GM23248 (cell line): ENCODE measurements at regions not wholly inside any gene's neighbourhood (a gene's known extent, or its start where the extent isn't known, plus 50 kb on each side); places are given as distances from the start of the nearest gene placed in this dataset.

Experiments
- EZH2 ChIP-seq: fragments of 200-600 bp; sonication (generic); IDR thresholded peaks from 2 replicates; pipeline ENCODE4 v1.6.1; 2018; ENCODE audit warnings: antibody characterized with exemption, mild to moderate bottlenecking; ENCODE audit not compliant: insufficient read depth, poor library complexity, severe bottlenecking
- EZH2phosphoT487 ChIP-seq: fragments of 200-600 bp; sonication (generic); IDR thresholded peaks from 2 replicates; pipeline ENCODE4 v1.6.1; 2018; ENCODE audit warnings: antibody characterized with exemption, moderate library complexity, mild to moderate bottlenecking, low read depth; ENCODE audit not compliant: insufficient read depth

GRCh38 chr6:144849920-144850319 is 564.8 kb downstream of the UTRN start:
- TF ChIP-seq EZH2, result no peak
- no peak for TF ChIP-seq EZH2phosphoT487
